ENCODE measurements at regions not wholly inside any gene's neighbourhood (a gene's known extent, or its start where the extent isn't known, plus 50 kb on each side); places are given as distances from the start of the nearest gene placed in this dataset.

DNA sequence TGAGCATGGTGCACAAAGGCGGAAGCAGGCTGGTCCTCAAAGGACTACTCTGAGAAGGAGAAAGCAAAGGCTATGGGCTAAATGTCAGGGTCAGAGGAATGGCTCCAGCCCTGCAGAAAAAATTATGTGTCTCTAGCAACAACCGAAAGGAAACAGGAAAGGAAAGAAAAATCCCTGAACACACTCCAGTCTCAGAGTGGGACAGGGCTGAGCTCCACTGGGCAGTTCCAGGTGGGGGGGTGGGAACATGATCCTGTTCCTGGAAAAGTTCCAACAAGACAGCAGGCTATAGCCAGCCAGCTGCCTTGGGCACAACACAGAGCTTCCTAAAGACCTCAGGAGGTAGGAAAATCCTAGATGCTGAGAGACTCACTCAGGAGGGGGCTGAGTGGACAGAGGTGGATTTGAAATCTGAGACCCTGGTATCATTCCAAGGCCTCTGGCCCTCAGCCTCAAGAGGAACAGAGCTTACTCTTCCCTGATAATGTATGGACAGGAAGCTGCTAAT lies 1088.2 kb downstream of the TBC1D22A start:
- Histone ChIP-seq H3K4me2 (ENCODE audit: insufficient read depth, low read length, poor library complexity, severe bottlenecking) (no peak overlapping the region), H3K27me3 (ENCODE audit: control insufficient read depth in 3 of 3, insufficient read depth in 3 of 3, low read depth in 1 of 3, low read length in 3 of 3) (no peaks in the 10 kb centered on the region), H3K9me3 (replicated peaks in 1 of 2; ENCODE audit: control insufficient read depth in 2 of 2, insufficient read depth in 1 of 2, low read depth in 1 of 2, low read length in 2 of 2) (no peaks in the 10 kb centered on the region), H4K91ac (ENCODE audit: low read depth, low read length, poor library complexity) (no peak overlapping the region), H3K4ac (ENCODE audit: low read length) (no peak overlapping the region), H3K36me3 (replicated peaks in 1 of 2; ENCODE audit: control insufficient read depth in 2 of 2, insufficient read depth in 2 of 2, low read length in 2 of 2) (no peaks in the 10 kb centered on the region), H3K79me1 (ENCODE audit: low read depth, low read length) (no peaks in the 10 kb centered on the region), H2BK120ac (ENCODE audit: low read depth, low read length) (no peak overlapping the region), H3K14ac (ENCODE audit: low read length) (no peak overlapping the region), H3K9ac (ENCODE audit: low read depth, low read length, poor library complexity) (no peak overlapping the region), H3K18ac (ENCODE audit: low read length) (peak overlapping the region; percentile 13), H3K4me3 (ENCODE audit: low read length in 2 of 2) (no peak overlapping the region), H2BK12ac (ENCODE audit: low read length) (no peak overlapping the region), H4K8ac (ENCODE audit: low read depth, low read length) (no peak overlapping the region), H2AK5ac (ENCODE audit: low read depth, low read length) (no peak overlapping the region), H2BK15ac (ENCODE audit: low read length) (no peak overlapping the region), H3K4me1 (ENCODE audit: control insufficient read depth in 2 of 2, insufficient read depth in 1 of 2, low read depth in 1 of 2, low read length in 2 of 2) (peaks cover 0 to 8% of the 10 kb centered on the region in 2 donors), H2BK5ac (ENCODE audit: low read length) (no peak overlapping the region), H3K23ac (ENCODE audit: low read depth, low read length, poor library complexity) (no peak overlapping the region), H3K27ac (replicated peaks; ENCODE audit: low read length) (no peak overlapping the region), H2AFZ (ENCODE audit: low read length) (no peak overlapping the region)
- peak; percentile 17 for DNase-seq (ENCODE audit: low spot score)
- WGBS, 2 donors (ENCODE audit: extremely low coverage in 2 of 2, insufficient read length in 2 of 2, insufficient replicate concordance in 1 of 2), result no CpG with 5 or more reads among the region's 2 CpGs

DNA sequence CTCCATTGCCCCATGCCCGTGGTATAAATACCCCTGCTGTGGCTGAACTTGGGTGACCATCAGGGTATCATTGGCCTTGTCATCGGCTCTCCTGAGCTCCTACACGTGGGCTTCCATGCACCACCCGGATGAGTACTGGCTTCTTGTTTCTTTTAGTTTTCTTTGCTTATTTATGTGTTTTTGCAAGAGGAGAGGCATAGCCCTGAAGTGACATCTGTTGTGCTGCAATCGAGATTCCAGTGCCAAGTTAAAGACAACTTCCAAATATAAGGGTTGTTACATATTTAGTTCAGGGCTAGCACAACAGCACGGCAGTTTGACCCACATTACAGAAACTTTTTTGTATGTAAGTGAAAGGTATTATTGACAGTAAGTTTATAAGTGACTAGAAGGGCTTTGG lies 1087.1 kb downstream of the TBC1D22A start:
- Histone ChIP-seq H2BK120ac (ENCODE audit: low read depth, low read length) (no peak overlapping the region), H2BK12ac (ENCODE audit: low read length) (no peak overlapping the region), H3K79me1 (ENCODE audit: low read depth, low read length) (no peaks in the 10 kb centered on the region), H2AFZ (ENCODE audit: low read length) (no peak overlapping the region), H3K4ac (ENCODE audit: low read length) (no peak overlapping the region), H4K8ac (ENCODE audit: low read depth, low read length) (no peak overlapping the region), H3K27me3 (ENCODE audit: control insufficient read depth in 3 of 3, insufficient read depth in 3 of 3, low read depth in 1 of 3, low read length in 3 of 3) (no peaks in the 10 kb centered on the region), H2BK5ac (ENCODE audit: low read length) (no peak overlapping the region), H3K18ac (ENCODE audit: low read length) (no peak overlapping the region), H3K36me3 (replicated peaks in 1 of 2; ENCODE audit: control insufficient read depth in 2 of 2, insufficient read depth in 2 of 2, low read length in 2 of 2) (no peaks in the 10 kb centered on the region), H2AK5ac (ENCODE audit: low read depth, low read length) (no peak overlapping the region), H3K23ac (ENCODE audit: low read depth, low read length, poor library complexity) (no peak overlapping the region), H3K14ac (ENCODE audit: low read length) (no peak overlapping the region), H3K4me3 (ENCODE audit: low read length in 2 of 2) (no peak overlapping the region), H3K4me1 (ENCODE audit: control insufficient read depth in 2 of 2, insufficient read depth in 1 of 2, low read depth in 1 of 2, low read length in 2 of 2) (peaks cover 0 to 8% of the 10 kb centered on the region in 2 donors), H3K4me2 (ENCODE audit: insufficient read depth, low read length, poor library complexity, severe bottlenecking) (no peak overlapping the region), H2BK15ac (ENCODE audit: low read length) (no peak overlapping the region), H3K27ac (replicated peaks; ENCODE audit: low read length) (no peak overlapping the region), H3K9ac (ENCODE audit: low read depth, low read length, poor library complexity) (no peak overlapping the region), H3K9me3 (replicated peaks in 1 of 2; ENCODE audit: control insufficient read depth in 2 of 2, insufficient read depth in 1 of 2, low read depth in 1 of 2, low read length in 2 of 2) (no peaks in the 10 kb centered on the region), H4K91ac (ENCODE audit: low read depth, low read length, poor library complexity) (no peak overlapping the region)
- WGBS, 2 donors (ENCODE audit: extremely low coverage in 2 of 2, insufficient read length in 2 of 2, insufficient replicate concordance in 1 of 2), result no CpG with 5 or more reads among the region's 6 CpGs
- DNase-seq (ENCODE audit: low spot score), result no peak

- Histone ChIP-seq H3K9me3 (replicated peaks in 1 of 2; ENCODE audit: control insufficient read depth in 2 of 2, insufficient read depth in 1 of 2, low read depth in 1 of 2, low read length in 2 of 2) (no peaks in the 10 kb centered on the region), H3K36me3 (replicated peaks in 1 of 2; ENCODE audit: control insufficient read depth in 2 of 2, insufficient read depth in 2 of 2, low read length in 2 of 2) (no peaks in the 10 kb centered on the region), H3K27ac (replicated peaks; ENCODE audit: low read length) (no peak overlapping the region), H3K4me3 (ENCODE audit: low read length in 2 of 2) (no peak overlapping the region), H3K4me1 (ENCODE audit: control insufficient read depth in 2 of 2, insufficient read depth in 1 of 2, low read depth in 1 of 2, low read length in 2 of 2) (peaks cover 0 to 8% of the 10 kb centered on the region in 2 donors), H3K23ac (ENCODE audit: low read depth, low read length, poor library complexity) (no peak overlapping the region), H2BK120ac (ENCODE audit: low read depth, low read length) (no peak overlapping the region), H3K9ac (ENCODE audit: low read depth, low read length, poor library complexity) (no peak overlapping the region), H3K27me3 (ENCODE audit: control insufficient read depth in 3 of 3, insufficient read depth in 3 of 3, low read depth in 1 of 3, low read length in 3 of 3) (no peaks in the 10 kb centered on the region), H2AFZ (ENCODE audit: low read length) (no peak overlapping the region), H2BK12ac (ENCODE audit: low read length) (no peak overlapping the region), H3K14ac (ENCODE audit: low read length) (no peak overlapping the region), H4K8ac (ENCODE audit: low read depth, low read length) (no peak overlapping the region), H2BK15ac (ENCODE audit: low read length) (no peak overlapping the region), H3K79me1 (ENCODE audit: low read depth, low read length) (no peaks in the 10 kb centered on the region), H3K18ac (ENCODE audit: low read length) (peak overlapping the region; percentile 53), H2BK5ac (ENCODE audit: low read length) (no peak overlapping the region), H2AK5ac (ENCODE audit: low read depth, low read length) (no peak overlapping the region), H4K91ac (ENCODE audit: low read depth, low read length, poor library complexity) (no peak overlapping the region), H3K4ac (ENCODE audit: low read length) (no peak overlapping the region), H3K4me2 (ENCODE audit: insufficient read depth, low read length, poor library complexity, severe bottlenecking) (no peak overlapping the region)
- no CpG with 5 or more reads among the region's 14 CpGs for WGBS, 2 donors (ENCODE audit: extremely low coverage in 2 of 2, insufficient read length in 2 of 2, insufficient replicate concordance in 1 of 2)
- DNase-seq (ENCODE audit: low spot score), result no peak
These were observed 1085.9 kb downstream of the TBC1D22A start for GRCh38 chr22:47848184-47848920.

GRCh38 chr22:47847131-47847890 lies 1084.9 kb downstream of the TBC1D22A start:
- peaks cover 0 to 8% of the 10 kb centered on the region in 2 donors for H3K4me1 ChIP-seq (ENCODE audit: control insufficient read depth in 2 of 2, insufficient read depth in 1 of 2, low read depth in 1 of 2, low read length in 2 of 2)
- DNase-seq (ENCODE audit: low spot score), result no peak
- H2BK15ac ChIP-seq (ENCODE audit: low read length), result no peak overlapping the region
- H3K4ac ChIP-seq (ENCODE audit: low read length), result no peak overlapping the region
- no peaks in the 10 kb centered on the region for H3K36me3 ChIP-seq (replicated peaks in 1 of 2; ENCODE audit: control insufficient read depth in 2 of 2, insufficient read depth in 2 of 2, low read length in 2 of 2)
- H3K9ac ChIP-seq (ENCODE audit: low read depth, low read length, poor library complexity), result no peak overlapping the region
- no peak overlapping the region for H2AK5ac ChIP-seq (ENCODE audit: low read depth, low read length)
- no peaks in the 10 kb centered on the region for H3K9me3 ChIP-seq (replicated peaks in 1 of 2; ENCODE audit: control insufficient read depth in 2 of 2, insufficient read depth in 1 of 2, low read depth in 1 of 2, low read length in 2 of 2)
- no peaks in the 10 kb centered on the region for H3K79me1 ChIP-seq (ENCODE audit: low read depth, low read length)
- no peak overlapping the region for H3K4me3 ChIP-seq (ENCODE audit: low read length in 2 of 2)
- H3K27me3 ChIP-seq (ENCODE audit: control insufficient read depth in 3 of 3, insufficient read depth in 3 of 3, low read depth in 1 of 3, low read length in 3 of 3), result no peaks in the 10 kb centered on the region
- no CpG with 5 or more reads among the region's 8 CpGs for WGBS, 2 donors (ENCODE audit: extremely low coverage in 2 of 2, insufficient read length in 2 of 2, insufficient replicate concordance in 1 of 2)
- H3K18ac ChIP-seq (ENCODE audit: low read length), result no peak overlapping the region
- no peak overlapping the region for H2BK5ac ChIP-seq (ENCODE audit: low read length)
- no peak overlapping the region for H2BK12ac ChIP-seq (ENCODE audit: low read length)
- H3K14ac ChIP-seq (ENCODE audit: low read length), result no peak overlapping the region
- H4K91ac ChIP-seq (ENCODE audit: low read depth, low read length, poor library complexity), result no peak overlapping the region
- no peak overlapping the region for H4K8ac ChIP-seq (ENCODE audit: low read depth, low read length)
- H2BK120ac ChIP-seq (ENCODE audit: low read depth, low read length), result no peak overlapping the region
- no peak overlapping the region for H2AFZ ChIP-seq (ENCODE audit: low read length)
- no peak overlapping the region for H3K4me2 ChIP-seq (ENCODE audit: insufficient read depth, low read length, poor library complexity, severe bottlenecking)
- no peak overlapping the region for H3K27ac ChIP-seq (replicated peaks; ENCODE audit: low read length)
- no peak overlapping the region for H3K23ac ChIP-seq (ENCODE audit: low read depth, low read length, poor library complexity)
